ENCODE measurements at regions not wholly inside any gene's neighbourhood (a gene's known extent, or its start where the extent isn't known, plus 50 kb on each side); places are given as distances from the start of the nearest gene placed in this dataset.

GRCh38 chr7:18239212-18239611 lies 211.6 kb upstream of the PRPS1L1 start:
- POLR2A ChIA-PET = no interaction called here
- TF ChIP-seq POLR2A (IDR thresholded peaks at IDR 0.05; ENCODE audit: low read depth, low read length) (no peak), JUN (IDR thresholded peaks at IDR 0.05; ENCODE audit: borderline replicate concordance, insufficient read depth, insufficient read length, low read depth) (no peak), EZH2 (IDR thresholded peaks at IDR 0.05; ENCODE audit: borderline replicate concordance, low read depth, low read length, severe bottlenecking) (no peak), FOS (IDR thresholded peaks at IDR 0.05; ENCODE audit: borderline replicate concordance, insufficient read depth, low read length) (no peak), GATA2 (IDR thresholded peaks at IDR 0.05; ENCODE audit: insufficient read depth, insufficient read length, low read depth, low read length) (no peak), POLR2AphosphoS5 (IDR thresholded peaks at IDR 0.05; ENCODE audit: insufficient read depth, low read depth, low read length) (no peak), MYC (IDR thresholded peaks at IDR 0.05; ENCODE audit: low read depth, low read length) (no peak), CTCF (IDR thresholded peaks at IDR 0.05; ENCODE audit: extremely low read depth in 1 of 2, insufficient read depth in 1 of 2, low read depth in 1 of 2, low read length in 2 of 2) (no peak), MAX (IDR thresholded peaks at IDR 0.05; ENCODE audit: insufficient read depth, insufficient read length) (no peak)
- H3K4me3 ChIP-seq (replicated peaks in 1 of 3; ENCODE audit: insufficient read depth in 1 of 3, low read depth in 1 of 3, low read length in 3 of 3) = no peak overlapping the region
- CTCF ChIA-PET = interaction anchor here (1.2 kb wide), 1 partner anchor 8 kb away, joined by 3 read pairs; no protein-coding TSS in a partner anchor
- dilution Hi-C loops (cut with MboI; ENCODE audit: extremely low pct_ligation_motif_present, low sequenced_read_pairs) = no loop called here
- H3K36me3 ChIP-seq (ENCODE audit: control insufficient read depth in 2 of 2, extremely low read depth in 1 of 2, insufficient read depth in 2 of 2, low read length in 2 of 2) = no peaks in the 10 kb centered on the region
- H3K4me2 ChIP-seq (ENCODE audit: insufficient read depth, low read length) = no peak overlapping the region
- FAIRE-seq (no peak), DNase-seq (ENCODE audit: low read depth, low spot score) (no peak)
- H4K20me1 ChIP-seq (replicated peaks; ENCODE audit: control insufficient read depth, extremely low read depth, insufficient read depth, low read length) = no peaks in the 10 kb centered on the region
- H3K79me2 ChIP-seq (ENCODE audit: control insufficient read depth, insufficient read depth, low read length) = no peaks in the 10 kb centered on the region
- H2AFZ ChIP-seq (ENCODE audit: low read depth, low read length) = no peak overlapping the region
- no peaks in the 10 kb centered on the region for H3K4me1 ChIP-seq (ENCODE audit: control insufficient read depth, extremely low read depth, insufficient read depth, low read length)
- BruUV-seq (replicated peaks) = no TSS peak
- H3K9ac ChIP-seq (replicated peaks; ENCODE audit: extremely low read depth, insufficient read depth, low read length) = no peak overlapping the region
- no peak overlapping the region for H3K27ac ChIP-seq (ENCODE audit: insufficient read depth, low read depth, low read length)
- H3K27me3 ChIP-seq (ENCODE audit: control insufficient read depth in 2 of 2, insufficient read depth in 2 of 2, low read length in 2 of 2) = no peaks in the 10 kb centered on the region
- no peaks in the 10 kb centered on the region for H3K9me3 ChIP-seq (replicated peaks; ENCODE audit: control insufficient read depth, insufficient read depth, low read length)
- intact Hi-C loops (cut with micrococcal nuclease) = no loop called here
- H3K9me1 ChIP-seq (replicated peaks; ENCODE audit: control insufficient read depth, extremely low read depth, insufficient read depth, low read length) = no peaks in the 10 kb centered on the region

Data from endothelial cell of umbilical vein (primary cell).